ENCODE measurements at regions not wholly inside any gene's neighbourhood (a gene's known extent, or its start where the extent isn't known, plus 50 kb on each side); places are given as distances from the start of the nearest gene placed in this dataset.
"Not testable (repeated sequence)": the region's sequence is repeated elsewhere in the genome, so short reads cannot be mapped to it uniquely, and the experiment has no call there.

GRCh38 chr9:32180597-32180996, 203.8 kb upstream of the ACO1 start:
- in situ Hi-C loops (cut with MboI; ENCODE audit: low sequenced_read_pairs) = no loop called here

- in situ Hi-C loops (cut with MboI; ENCODE audit: low sequenced_read_pairs) = no loop called here
Measured at GRCh38 chr9:32200241-32200640, 184.2 kb upstream of the ACO1 start.

GRCh38 chr9:32200896-32201295, 183.5 kb upstream of the ACO1 start:
- in situ Hi-C loops (cut with MboI; ENCODE audit: low sequenced_read_pairs) = no loop called here

- in situ Hi-C loops (cut with MboI; ENCODE audit: low sequenced_read_pairs) = not testable (repeated sequence)
Measured at GRCh38 chr9:32209164-32209563, 175.3 kb upstream of the ACO1 start.

- in situ Hi-C loops (cut with MboI; ENCODE audit: low sequenced_read_pairs) = no loop called here
Measured at GRCh38 chr9:32218100-32218767, 166.2 kb upstream of the ACO1 start.

- in situ Hi-C loops (cut with MboI; ENCODE audit: low sequenced_read_pairs) = no loop called here
Measured at GRCh38 chr9:32220750-32221149, 163.7 kb upstream of the ACO1 start.

GRCh38 chr9:32234451-32234850, 150.0 kb upstream of the ACO1 start:
- in situ Hi-C loops (cut with MboI; ENCODE audit: low sequenced_read_pairs) = no loop called here

- in situ Hi-C loops (cut with MboI; ENCODE audit: low sequenced_read_pairs) = no loop called here
Measured at GRCh38 chr9:32247168-32247567, 137.3 kb upstream of the ACO1 start.

GRCh38 chr9:32248189-32248712, 136.2 kb upstream of the ACO1 start:
- in situ Hi-C loops (cut with MboI; ENCODE audit: low sequenced_read_pairs) = no loop called here

GRCh38 chr9:32251539-32251938, 132.9 kb upstream of the ACO1 start:
- in situ Hi-C loops (cut with MboI; ENCODE audit: low sequenced_read_pairs) = no loop called here

- in situ Hi-C loops (cut with MboI; ENCODE audit: low sequenced_read_pairs) = no loop called here
Measured at GRCh38 chr9:32253731-32254130, 130.7 kb upstream of the ACO1 start.

GRCh38 chr9:32255026-32255425, 129.4 kb upstream of the ACO1 start:
- in situ Hi-C loops (cut with MboI; ENCODE audit: low sequenced_read_pairs) = no loop called here

- in situ Hi-C loops (cut with MboI; ENCODE audit: low sequenced_read_pairs) = no loop called here
Measured at GRCh38 chr9:32258482-32258881, 126.0 kb upstream of the ACO1 start.

- in situ Hi-C loops (cut with MboI; ENCODE audit: low sequenced_read_pairs) = no loop called here
Measured at GRCh38 chr9:32260151-32260862, 124.1 kb upstream of the ACO1 start.

GRCh38 chr9:32264170-32264864, 120.1 kb upstream of the ACO1 start:
- in situ Hi-C loops (cut with MboI; ENCODE audit: low sequenced_read_pairs) = no loop called here

GRCh38 chr9:32265037-32265436, 119.4 kb upstream of the ACO1 start:
- in situ Hi-C loops (cut with MboI; ENCODE audit: low sequenced_read_pairs) = no loop called here

GRCh38 chr9:32278991-32279390, 105.5 kb upstream of the ACO1 start:
- in situ Hi-C loops (cut with MboI; ENCODE audit: low sequenced_read_pairs) = no loop called here

- in situ Hi-C loops (cut with MboI; ENCODE audit: low sequenced_read_pairs) = no loop called here
Measured at GRCh38 chr9:32289756-32290155, 94.7 kb upstream of the ACO1 start.

GRCh38 chr9:32291370-32291769, 93.1 kb upstream of the ACO1 start:
- in situ Hi-C loops (cut with MboI; ENCODE audit: low sequenced_read_pairs) = no loop called here

GRCh38 chr9:32292611-32293010, 91.8 kb upstream of the ACO1 start:
- in situ Hi-C loops (cut with MboI; ENCODE audit: low sequenced_read_pairs) = no loop called here

GRCh38 chr9:32293091-32293490, 91.4 kb upstream of the ACO1 start:
- in situ Hi-C loops (cut with MboI; ENCODE audit: low sequenced_read_pairs) = no loop called here

GRCh38 chr9:32294106-32294505, 90.3 kb upstream of the ACO1 start:
- in situ Hi-C loops (cut with MboI; ENCODE audit: low sequenced_read_pairs) = no loop called here

Measured in HL-60/S4 (cell line).